LNCaP clone FGC (cell line): ENCODE measurements at regions not wholly inside any gene's neighbourhood (a gene's known extent, or its start where the extent isn't known, plus 50 kb on each side); places are given as distances from the start of the nearest gene placed in this dataset.
A peak's percentile ranks its signal among the peaks of the same experiment; 100 is the strongest.

Experiments used
- DNase-seq: peaks from one replicate; pipeline ENCODE4 v3.0.0-alpha.2; 2011; ENCODE audit warnings: low read depth
- H3K4me3 ChIP-seq: 2 replicates; pipeline ENCODE4 v1.5.1; 2011; ENCODE audit warnings: mild to moderate bottlenecking, low read depth, low read length, control low read depth
- CTCF ChIP-seq: IDR thresholded peaks from 2 replicates; pipeline ENCODE4 v1.5.1; 2012; ENCODE audit warnings: mild to moderate bottlenecking; ENCODE audit not compliant: control insufficient read depth, insufficient read depth; ENCODE audit errors: extremely low read depth

- no peak for DNase-seq
- H3K4me3 ChIP-seq, result no peak overlapping the region
- TF ChIP-seq CTCF, result no peak
Measured at GRCh38 chr2:120624061-120624737, 111.5 kb upstream of the GLI2 start.

GRCh38 chr2:120624738-120625446 lies 110.8 kb upstream of the GLI2 start:
- no peak for TF ChIP-seq CTCF
- no peak overlapping the region for H3K4me3 ChIP-seq
- no peak for DNase-seq

GRCh38 chr2:120625865-120626560 lies 109.7 kb upstream of the GLI2 start:
- TF ChIP-seq CTCF, result no peak
- peak; percentile 98 for DNase-seq
- no peak overlapping the region for H3K4me3 ChIP-seq

- DNase-seq, result peak; percentile 1
- no peak overlapping the region for H3K4me3 ChIP-seq
- TF ChIP-seq CTCF, result no peak
Measured at GRCh38 chr2:120626566-120626965, 109.1 kb upstream of the GLI2 start.

GRCh38 chr2:120628248-120628647 lies 107.4 kb upstream of the GLI2 start:
- DNase-seq, result no peak
- no peak for TF ChIP-seq CTCF
- no peak overlapping the region for H3K4me3 ChIP-seq

- no peak for TF ChIP-seq CTCF
- no peak overlapping the region for H3K4me3 ChIP-seq
- no peak for DNase-seq
Measured at GRCh38 chr2:120629241-120629895, 106.3 kb upstream of the GLI2 start.
